ENCODE measurements at regions not wholly inside any gene's neighbourhood (a gene's known extent, or its start where the extent isn't known, plus 50 kb on each side); places are given as distances from the start of the nearest gene placed in this dataset.

GRCh38 chr2:520663-521340 lies 156.4 kb downstream of the TMEM18 start:
- H3K4me2 ChIP-seq (ENCODE audit: insufficient read depth in 1 of 2, low read depth in 2 of 2, low read length in 2 of 2), result no peak overlapping the region
- H2BK120ac ChIP-seq (replicated peaks; ENCODE audit: low read depth, low read length), result no peak overlapping the region
- no peak overlapping the region for H2BK15ac ChIP-seq (ENCODE audit: low read length)
- no peaks in the 10 kb centered on the region for H3K79me1 ChIP-seq (ENCODE audit: low read depth, low read length)
- FAIRE-seq (no peak), DNase-seq (ENCODE audit: low read depth in 1 of 2, low spot score in 2 of 2) (no peak)
- no peaks in the 10 kb centered on the region for H3K4me1 ChIP-seq (replicated peaks in 1 of 4; ENCODE audit: control insufficient read depth in 3 of 4, insufficient read depth in 4 of 4, low read length in 3 of 4)
- no peak overlapping the region for H2AFZ ChIP-seq (ENCODE audit: low read length)
- no peak overlapping the region for H3K27ac ChIP-seq (ENCODE audit: low read depth, low read length)
- no peak overlapping the region for H3K4me3 ChIP-seq (ENCODE audit: extremely low read depth in 1 of 4, insufficient read depth in 2 of 4, low read depth in 3 of 4, low read length in 4 of 4)
- no peak overlapping the region for H2AK5ac ChIP-seq (ENCODE audit: low read depth, low read length)
- POLR2A ChIA-PET (ENCODE audit: partially characterized antibody), result no interaction called here
- H3K9ac ChIP-seq (replicated peaks in 1 of 4; ENCODE audit: extremely low read depth in 1 of 4, low read depth in 3 of 4, low read length in 3 of 4), result no peak overlapping the region
- H3K79me2 ChIP-seq (ENCODE audit: control insufficient read depth in 1 of 2, insufficient read depth in 2 of 2, low read length in 2 of 2), result no peaks in the 10 kb centered on the region
- no peak overlapping the region for H2BK20ac ChIP-seq (ENCODE audit: low read length)
- H4K8ac ChIP-seq (ENCODE audit: extremely low read depth, insufficient read depth, low read length), result no peak overlapping the region
- H3K27me3 ChIP-seq (replicated peaks in 1 of 4; ENCODE audit: control insufficient read depth in 3 of 4, extremely low read depth in 1 of 4, insufficient read depth in 3 of 4, low read length in 3 of 4), result peaks cover 0 to 2% (median 0%) of the 10 kb centered on the region in 4 experiments; a peak in 4 of 7 replicates
- CTCF ChIA-PET (ENCODE audit: partially characterized antibody), result interaction anchor here (1.5 kb wide), 1 partner anchor 117 kb away, joined by 4 read pairs; no protein-coding TSS in a partner anchor
- no peaks in the 10 kb centered on the region for H3K36me3 ChIP-seq (ENCODE audit: control insufficient read depth in 2 of 4, insufficient read depth in 4 of 4, low read length in 3 of 4)
- no peak overlapping the region for H3K18ac ChIP-seq (ENCODE audit: extremely low read depth, low read length)
- no peak overlapping the region for H2BK5ac ChIP-seq (ENCODE audit: low read depth, low read length)
- H3K23ac ChIP-seq (ENCODE audit: insufficient read length), result no peak overlapping the region
- no peak overlapping the region for H4K91ac ChIP-seq (replicated peaks; ENCODE audit: insufficient read length, low read length)
- H3K14ac ChIP-seq (ENCODE audit: insufficient read length), result no peak overlapping the region
- H3K23me2 ChIP-seq (ENCODE audit: low read depth, low read length), result no peaks in the 10 kb centered on the region
- H3K56ac ChIP-seq (replicated peaks; ENCODE audit: insufficient read length, low read depth, low read length), result no peak overlapping the region
- WGBS, 2 experiments (ENCODE audit: extremely low coverage in 1 of 2, insufficient coverage in 1 of 2, insufficient read length in 1 of 2, insufficient replicate concordance in 2 of 2, low coverage in 1 of 2, low lambda C conversion rate in 2 of 2, missing lambda C conversion rate in 1 of 2), result 81% methylated on average over 11 of the region's 11 CpGs; no CpG with 5 or more reads in 1 of the 2 experiments
- H3K9me3 ChIP-seq (ENCODE audit: insufficient read depth in 2 of 2, low read depth in 1 of 2, low read length in 1 of 2), result peaks cover 0 to 9% of the 10 kb centered on the region in 2 experiments; a peak in 1 of 4 replicates
- no peak overlapping the region for H2BK12ac ChIP-seq (ENCODE audit: low read depth, low read length)
- no peaks in the 10 kb centered on the region for H4K20me1 ChIP-seq (replicated peaks in 1 of 2; ENCODE audit: control insufficient read depth in 1 of 2, insufficient read depth in 2 of 2, low read length in 2 of 2)
- H3K4ac ChIP-seq (replicated peaks; ENCODE audit: insufficient read length, low read depth, low read length), result no peak overlapping the region
- no peak overlapping the region for H4K5ac ChIP-seq (ENCODE audit: insufficient read length, low read depth, low read length)
- TF ChIP-seq BACH1 (IDR thresholded peaks at IDR 0.05; ENCODE audit: low read length) (no peak), ZNF274 (IDR thresholded peaks at IDR 0.05; ENCODE audit: borderline replicate concordance, extremely low read depth, low read length) (no peak), TAF7 (optimal IDR thresholded peaks at IDR 0.05; ENCODE audit: borderline replicate concordance, low read depth, low read length) (no peak), SRF (IDR thresholded peaks at IDR 0.05; ENCODE audit: low read depth, low read length) (no peak), SIN3A (conservative IDR thresholded peaks at IDR 0.05 in 1 of 2, IDR thresholded peaks at IDR 0.05 in 1 of 2; ENCODE audit: low read depth in 1 of 2, low read length in 2 of 2) (no peak), EGR1 (IDR thresholded peaks at IDR 0.05; ENCODE audit: borderline replicate concordance, low read depth, low read length) (no peak), USF2 (IDR thresholded peaks at IDR 0.05; ENCODE audit: low read length) (no peak), MAX (IDR thresholded peaks at IDR 0.05) (no peak), HDAC2 (IDR thresholded peaks at IDR 0.05; ENCODE audit: borderline replicate concordance in 1 of 2, low read depth in 2 of 2, low read length in 2 of 2) (no peak), CHD2 (IDR thresholded peaks at IDR 0.05; ENCODE audit: low read length) (no peak), YY1 (IDR thresholded peaks at IDR 0.05; ENCODE audit: low read depth, low read length) (no peak), BCL11A (IDR thresholded peaks at IDR 0.05; ENCODE audit: low read depth in 2 of 2, low read length in 2 of 2) (no peak)
